ENCODE measurements at regions not wholly inside any gene's neighbourhood (a gene's known extent, or its start where the extent isn't known, plus 50 kb on each side); places are given as distances from the start of the nearest gene placed in this dataset.

DNA sequence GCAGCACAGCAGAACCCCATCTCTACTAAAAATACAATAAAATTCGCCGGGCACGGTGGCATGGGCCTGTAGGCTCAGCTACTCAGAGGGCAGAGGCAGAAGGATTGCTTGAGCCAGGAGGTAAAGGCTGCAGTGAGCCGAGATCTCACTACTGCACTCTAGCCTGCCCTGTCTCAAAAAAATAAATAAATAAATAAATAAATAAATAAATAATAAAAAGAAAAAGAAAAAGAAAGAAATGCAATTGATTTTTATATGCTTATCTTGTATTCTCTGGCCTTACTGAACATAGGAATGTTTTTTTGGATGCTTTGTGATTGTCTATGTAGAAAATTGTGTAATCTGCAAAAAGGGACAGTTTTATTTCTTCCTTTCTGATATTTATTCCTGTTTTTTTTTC, 132.5 kb downstream of the BARX2 start:
- in situ Hi-C loops (cut with MboI) = no loop called here
- H3K9me1 ChIP-seq (ENCODE audit: control insufficient read depth, insufficient read depth, low read length) = no peaks in the 10 kb centered on the region
- H3K4me3 ChIP-seq = no peak overlapping the region
- intact Hi-C loops (cut with micrococcal nuclease) = no loop called here
- H3K4me1 ChIP-seq (replicated peaks in 1 of 2; ENCODE audit: control insufficient read depth in 2 of 2, insufficient read depth in 2 of 2, low read length in 2 of 2) = no peaks in the 10 kb centered on the region
- H4K20me1 ChIP-seq (replicated peaks; ENCODE audit: control insufficient read depth, insufficient read depth, low read length) = no peaks in the 10 kb centered on the region
- TF ChIP-seq, protein P1, sequence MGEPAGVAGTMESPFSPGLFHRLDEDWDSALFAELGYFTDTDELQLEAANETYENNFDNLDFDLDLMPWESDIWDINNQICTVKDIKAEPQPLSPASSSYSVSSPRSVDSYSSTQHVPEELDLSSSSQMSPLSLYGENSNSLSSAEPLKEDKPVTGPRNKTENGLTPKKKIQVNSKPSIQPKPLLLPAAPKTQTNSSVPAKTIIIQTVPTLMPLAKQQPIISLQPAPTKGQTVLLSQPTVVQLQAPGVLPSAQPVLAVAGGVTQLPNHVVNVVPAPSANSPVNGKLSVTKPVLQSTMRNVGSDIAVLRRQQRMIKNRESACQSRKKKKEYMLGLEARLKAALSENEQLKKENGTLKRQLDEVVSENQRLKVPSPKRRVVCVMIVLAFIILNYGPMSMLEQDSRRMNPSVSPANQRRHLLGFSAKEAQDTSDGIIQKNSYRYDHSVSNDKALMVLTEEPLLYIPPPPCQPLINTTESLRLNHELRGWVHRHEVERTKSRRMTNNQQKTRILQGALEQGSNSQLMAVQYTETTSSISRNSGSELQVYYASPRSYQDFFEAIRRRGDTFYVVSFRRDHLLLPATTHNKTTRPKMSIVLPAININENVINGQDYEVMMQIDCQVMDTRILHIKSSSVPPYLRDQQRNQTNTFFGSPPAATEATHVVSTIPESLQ (CRISPR knock-in tag; IDR thresholded peaks at IDR 0.05) = no peak
- TF ChIP-seq KLF16 (IDR thresholded peaks at IDR 0.05) = no peak
- no peak for TF ChIP-seq SOX6 (IDR thresholded peaks at IDR 0.05)
- no peak for TF ChIP-seq ZSCAN29 (IDR thresholded peaks at IDR 0.05)
- TF ChIP-seq CBX1 (IDR thresholded peaks at IDR 0.05; ENCODE audit: low read depth) = no peak
- no TSS peak for BruUV-seq (replicated peaks)
- FAIRE-seq (no peak), ATAC-seq (no peak), DNase-seq (ENCODE audit: extremely low read depth in 1 of 4, low spot score in 3 of 4) (no peak)
- no peaks in the 10 kb centered on the region for H3K9me3 ChIP-seq (replicated peaks; ENCODE audit: control insufficient read depth, insufficient read depth, low read depth, low read length)
- ChIA-PET POLR2A (no interaction called here), CTCF (ENCODE audit: low intra/inter-chr PET ratio) (no interaction called here)
- no peak overlapping the region for H3K9ac ChIP-seq (ENCODE audit: insufficient read depth in 1 of 2, low read depth in 2 of 2, low read length in 2 of 2)
- H2AFZ ChIP-seq (ENCODE audit: low read depth, low read length) = no peak overlapping the region
- no peaks in the 10 kb centered on the region for H3K36me3 ChIP-seq (ENCODE audit: control insufficient read depth, insufficient read depth, low read length)
- 2% methylated on average over 4 of the region's 4 CpGs for WGBS (ENCODE audit: insufficient coverage, low coverage, missing lambda C conversion rate)
- H3K79me2 ChIP-seq (ENCODE audit: control insufficient read depth, insufficient read depth, low read length) = no peaks in the 10 kb centered on the region
- no peak overlapping the region for H3K4me2 ChIP-seq (ENCODE audit: insufficient read depth, low read length)
- no peak overlapping the region for H3K27ac ChIP-seq (ENCODE audit: extremely low read depth, low read depth, low read length)
- H3K27me3 ChIP-seq (ENCODE audit: control insufficient read depth in 2 of 2, insufficient read depth in 2 of 2, low read length in 2 of 2) = no peaks in the 10 kb centered on the region

DNA sequence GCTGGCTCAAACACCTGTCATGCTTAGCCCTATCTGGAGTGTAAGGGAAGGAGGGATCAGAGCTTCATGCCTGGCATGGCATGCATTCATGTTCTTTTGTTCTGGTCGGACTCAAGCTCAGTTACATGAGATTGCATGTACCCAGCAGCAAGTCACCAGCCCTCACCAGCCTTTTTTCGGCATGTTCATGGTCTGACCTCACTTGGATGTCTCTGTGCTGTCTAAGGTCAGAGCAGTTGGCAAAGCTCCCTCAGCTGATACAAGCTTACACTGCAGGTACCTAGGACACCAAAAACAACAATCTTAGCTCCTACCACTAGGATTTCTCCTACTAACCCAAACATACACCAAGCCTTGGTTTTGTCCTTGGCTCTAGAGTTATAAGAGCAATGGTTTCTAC, 152.6 kb downstream of the BARX2 start:
- Histone ChIP-seq H3K27me3 (ENCODE audit: control insufficient read depth in 2 of 2, insufficient read depth in 2 of 2, low read length in 2 of 2) (no peaks in the 10 kb centered on the region), H2AFZ (ENCODE audit: low read depth, low read length) (no peak overlapping the region), H3K4me1 (replicated peaks in 1 of 2; ENCODE audit: control insufficient read depth in 2 of 2, insufficient read depth in 2 of 2, low read length in 2 of 2) (no peaks in the 10 kb centered on the region), H3K79me2 (ENCODE audit: control insufficient read depth, insufficient read depth, low read length) (no peaks in the 10 kb centered on the region), H3K9me1 (ENCODE audit: control insufficient read depth, insufficient read depth, low read length) (no peaks in the 10 kb centered on the region), H4K20me1 (replicated peaks; ENCODE audit: control insufficient read depth, insufficient read depth, low read length) (no peaks in the 10 kb centered on the region), H3K36me3 (ENCODE audit: control insufficient read depth, insufficient read depth, low read length) (no peaks in the 10 kb centered on the region), H3K27ac (ENCODE audit: extremely low read depth, low read depth, low read length) (no peak overlapping the region), H3K9me3 (replicated peaks; ENCODE audit: control insufficient read depth, insufficient read depth, low read depth, low read length) (no peaks in the 10 kb centered on the region), H3K4me2 (ENCODE audit: insufficient read depth, low read length) (no peak overlapping the region), H3K4me3 (no peak overlapping the region), H3K9ac (ENCODE audit: insufficient read depth in 1 of 2, low read depth in 2 of 2, low read length in 2 of 2) (no peak overlapping the region)
- 0% methylated on average over 2 of the region's 2 CpGs for WGBS (ENCODE audit: insufficient coverage, low coverage, missing lambda C conversion rate)
- intact Hi-C loops (cut with micrococcal nuclease) = no loop called here
- no TSS peak for BruUV-seq (replicated peaks)
- ATAC-seq (no peak), FAIRE-seq (no peak), DNase-seq (ENCODE audit: extremely low read depth in 1 of 4, low spot score in 3 of 4) (no peak)
- CTCF ChIA-PET (ENCODE audit: low intra/inter-chr PET ratio) = no interaction called here
- in situ Hi-C loops (cut with MboI) = no loop called here
- POLR2A ChIA-PET = no interaction called here
- TF ChIP-seq ZBTB17 (CRISPR knock-in tag; IDR thresholded peaks at IDR 0.05) = no peak
- TF ChIP-seq ZNF23 (CRISPR knock-in tag; IDR thresholded peaks at IDR 0.05) = no peak
- no peak for TF ChIP-seq ZNF583 (CRISPR knock-in tag; IDR thresholded peaks at IDR 0.05)
- TF ChIP-seq LCOR (CRISPR knock-in tag; IDR thresholded peaks at IDR 0.05) = no peak
- no peak for TF ChIP-seq ZNF436 (CRISPR knock-in tag; IDR thresholded peaks at IDR 0.05)
- no peak for TF ChIP-seq ZNF384 (IDR thresholded peaks at IDR 0.05; ENCODE audit: low read depth, low read length)
- no peak for TF ChIP-seq SIRT6 (IDR thresholded peaks at IDR 0.05; ENCODE audit: low read depth, low read length)
- no peak for TF ChIP-seq TRIM24 (IDR thresholded peaks at IDR 0.05)
- no peak for TF ChIP-seq EZH2 (IDR thresholded peaks at IDR 0.05; ENCODE audit: borderline replicate concordance, low read depth, low read length)
- no peak for TF ChIP-seq ETV1 (tag; conservative IDR thresholded peaks at IDR 0.05; ENCODE audit: low read depth)
- TF ChIP-seq, protein P2, sequence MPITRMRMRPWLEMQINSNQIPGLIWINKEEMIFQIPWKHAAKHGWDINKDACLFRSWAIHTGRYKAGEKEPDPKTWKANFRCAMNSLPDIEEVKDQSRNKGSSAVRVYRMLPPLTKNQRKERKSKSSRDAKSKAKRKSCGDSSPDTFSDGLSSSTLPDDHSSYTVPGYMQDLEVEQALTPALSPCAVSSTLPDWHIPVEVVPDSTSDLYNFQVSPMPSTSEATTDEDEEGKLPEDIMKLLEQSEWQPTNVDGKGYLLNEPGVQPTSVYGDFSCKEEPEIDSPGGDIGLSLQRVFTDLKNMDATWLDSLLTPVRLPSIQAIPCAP (CRISPR knock-in tag; IDR thresholded peaks at IDR 0.05; ENCODE audit: borderline replicate concordance) = no peak

Measured in K562 (cell line).